Thoracic aorta (tissue), 2 donors: ENCODE measurements at regions not wholly inside any gene's neighbourhood (a gene's known extent, or its start where the extent isn't known, plus 50 kb on each side); places are given as distances from the start of the nearest gene placed in this dataset.

Source experiments
- ATAC-seq: fragments of 150-250 bp; one replicate; pipeline ENCODE4 v1.8.0; 2017; ENCODE audit warnings: low read depth; ENCODE audit not compliant: insufficient number of reproducible peaks, low FRiP score
- DNase-seq: peaks from one replicate; pipeline ENCODE4 v3.0.0-alpha.2; 2020; ENCODE audit warnings: low spot score
- H3K27ac ChIP-seq, 2 donors: fragments of 200-600 bp; sonication (generic); 1 replicate in 1 of 2; 2 replicates in 1 of 2; pipeline ENCODE4 v1.5.1; 2016; ENCODE audit warnings: mild to moderate bottlenecking in 2 of 2, moderate library complexity in 2 of 2
- H3K27me3 ChIP-seq: fragments of 200-600 bp; sonication (generic); replicated peaks from 2 replicates; pipeline ENCODE4 v1.6.0; 2016; ENCODE audit warnings: mild to moderate bottlenecking; ENCODE audit not compliant: insufficient read depth
- H3K36me3 ChIP-seq: fragments of 200-600 bp; sonication (generic); one replicate; pipeline ENCODE4 v1.5.1; 2016
- H3K4me1 ChIP-seq, 2 donors: fragments of 200-600 bp; sonication (generic); 1 replicate in 1 of 2; 2 replicates in 1 of 2; pipeline versions ENCODE4 v1.5.1 to v1.6.0; 2016; ENCODE audit warnings: low read depth in 2 of 2, mild to moderate bottlenecking in 1 of 2; ENCODE audit not compliant: control insufficient read depth in 1 of 2
- H3K4me3 ChIP-seq: fragments of 200-600 bp; sonication (generic); 2 replicates; pipeline ENCODE4 v1.5.1; 2016; ENCODE audit warnings: mild to moderate bottlenecking
- H3K9me3 ChIP-seq: fragments of 200-600 bp; sonication (generic); 2 replicates; pipeline ENCODE4 v1.5.1; 2016
- CTCF ChIP-seq: fragments of 200-600 bp; sonication (generic); IDR thresholded peaks from one replicate; pipeline ENCODE4 v1.5.1; 2019; ENCODE audit warnings: antibody characterized with exemption

- no peak overlapping the region for H3K27ac ChIP-seq
- no peaks in the 10 kb centered on the region for H3K36me3 ChIP-seq
- H3K4me3 ChIP-seq: no peak overlapping the region
- no peak for TF ChIP-seq CTCF
- ATAC-seq: no peak
- no peak for DNase-seq
- H3K9me3 ChIP-seq: no peaks in the 10 kb centered on the region
- no peaks in the 10 kb centered on the region for H3K4me1 ChIP-seq
- no peaks in the 10 kb centered on the region for H3K27me3 ChIP-seq
These were observed 236.2 kb downstream of the ETAA1 start for GRCh38 chr2:67633212-67633856.

- H3K36me3 ChIP-seq: no peaks in the 10 kb centered on the region
- no peaks in the 10 kb centered on the region for H3K9me3 ChIP-seq
- H3K27ac ChIP-seq: no peak overlapping the region
- no peak overlapping the region for H3K4me3 ChIP-seq
- no peaks in the 10 kb centered on the region for H3K27me3 ChIP-seq
- no peak for ATAC-seq
- H3K4me1 ChIP-seq: peaks cover 3 to 14% of the 10 kb centered on the region in 2 donors
- no peak for TF ChIP-seq CTCF
- no peak for DNase-seq
These were observed 241.0 kb downstream of the ETAA1 start for GRCh38 chr2:67638146-67638545.

- Histone ChIP-seq H3K27ac (no peak overlapping the region), H3K27me3 (no peaks in the 10 kb centered on the region), H3K4me1 (peaks cover 7 to 14% of the 10 kb centered on the region in 2 donors), H3K4me3 (no peak overlapping the region), H3K9me3 (no peaks in the 10 kb centered on the region), H3K36me3 (no peaks in the 10 kb centered on the region)
- DNase-seq (no peak), ATAC-seq (no peak)
- no peak for TF ChIP-seq CTCF
These were observed 244.3 kb downstream of the ETAA1 start for GRCh38 chr2:67641312-67642045.

- Histone ChIP-seq H3K36me3 (no peaks in the 10 kb centered on the region), H3K4me3 (no peak overlapping the region), H3K27me3 (no peaks in the 10 kb centered on the region), H3K27ac (no peak overlapping the region), H3K9me3 (no peaks in the 10 kb centered on the region), H3K4me1 (peaks cover 7 to 14% of the 10 kb centered on the region in 2 donors)
- no peak for TF ChIP-seq CTCF
- DNase-seq (no peak), ATAC-seq (no peak)
These were observed 244.9 kb downstream of the ETAA1 start for GRCh38 chr2:67642046-67642382.

- no peak for ATAC-seq
- peaks cover 7 to 14% of the 10 kb centered on the region in 2 donors for H3K4me1 ChIP-seq
- TF ChIP-seq CTCF: no peak
- H3K36me3 ChIP-seq: no peaks in the 10 kb centered on the region
- H3K27me3 ChIP-seq: no peaks in the 10 kb centered on the region
- H3K9me3 ChIP-seq: no peaks in the 10 kb centered on the region
- no peak overlapping the region for H3K4me3 ChIP-seq
- DNase-seq: no peak
- no peak overlapping the region for H3K27ac ChIP-seq
These were observed 245.8 kb downstream of the ETAA1 start for GRCh38 chr2:67642961-67643360.
